Sigmoid colon (tissue), 4 donors: ENCODE measurements at regions not wholly inside any gene's neighbourhood (a gene's known extent, or its start where the extent isn't known, plus 50 kb on each side); places are given as distances from the start of the nearest gene placed in this dataset.

Source experiments
- POLR2A ChIP-seq, 2 donors: fragments of 450-650 bp; IDR thresholded peaks; one replicate each; pipeline ENCODE4 v1.6.1; 2016; ENCODE audit warnings: antibody characterized with exemption in 2 of 2, mild to moderate bottlenecking in 2 of 2, moderate library complexity in 2 of 2
- POLR2AphosphoS5 ChIP-seq, 4 donors: sonication (generic); formaldehyde crosslinking; IDR thresholded peaks; one replicate each; pipeline ENCODE4 v1.6.1; 2017; ENCODE audit warnings: antibody characterized with exemption in 4 of 4
- TF ChIP-seq, protein P1 (sequence below), 4 experiments: fragments of 450-650 bp in 3 of 4; fragments of 200-600 bp in 1 of 4; IDR thresholded peaks; one replicate each; pipeline ENCODE4 v1.5.1; 2016 to 2019; ENCODE audit warnings: antibody characterized with exemption in 4 of 4, mild to moderate bottlenecking in 3 of 4, moderate library complexity in 2 of 4

DNA sequence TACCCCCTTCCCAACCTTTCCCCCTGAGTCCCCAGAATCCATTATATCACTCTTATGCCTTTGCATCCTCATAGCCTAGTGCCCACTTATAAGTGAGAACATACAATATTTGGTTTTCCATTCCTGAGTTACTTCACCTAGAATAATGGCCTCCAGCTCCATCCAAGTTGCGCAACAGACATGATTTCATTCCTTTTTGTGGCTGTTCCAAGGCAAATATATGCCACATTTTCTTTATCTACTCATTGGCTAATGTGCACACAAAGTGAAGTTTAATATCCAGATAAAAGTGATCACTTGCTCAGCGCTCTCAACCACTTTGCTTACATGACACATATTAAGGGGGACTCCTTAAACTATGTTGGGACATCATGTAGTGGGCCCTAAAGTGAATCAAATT lies 72.4 kb upstream of the TIAM1 start:
- TF ChIP-seq, protein P1, sequence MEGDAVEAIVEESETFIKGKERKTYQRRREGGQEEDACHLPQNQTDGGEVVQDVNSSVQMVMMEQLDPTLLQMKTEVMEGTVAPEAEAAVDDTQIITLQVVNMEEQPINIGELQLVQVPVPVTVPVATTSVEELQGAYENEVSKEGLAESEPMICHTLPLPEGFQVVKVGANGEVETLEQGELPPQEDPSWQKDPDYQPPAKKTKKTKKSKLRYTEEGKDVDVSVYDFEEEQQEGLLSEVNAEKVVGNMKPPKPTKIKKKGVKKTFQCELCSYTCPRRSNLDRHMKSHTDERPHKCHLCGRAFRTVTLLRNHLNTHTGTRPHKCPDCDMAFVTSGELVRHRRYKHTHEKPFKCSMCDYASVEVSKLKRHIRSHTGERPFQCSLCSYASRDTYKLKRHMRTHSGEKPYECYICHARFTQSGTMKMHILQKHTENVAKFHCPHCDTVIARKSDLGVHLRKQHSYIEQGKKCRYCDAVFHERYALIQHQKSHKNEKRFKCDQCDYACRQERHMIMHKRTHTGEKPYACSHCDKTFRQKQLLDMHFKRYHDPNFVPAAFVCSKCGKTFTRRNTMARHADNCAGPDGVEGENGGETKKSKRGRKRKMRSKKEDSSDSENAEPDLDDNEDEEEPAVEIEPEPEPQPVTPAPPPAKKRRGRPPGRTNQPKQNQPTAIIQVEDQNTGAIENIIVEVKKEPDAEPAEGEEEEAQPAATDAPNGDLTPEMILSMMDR (IDR thresholded peaks at IDR 0.05): no peak
- TF ChIP-seq POLR2AphosphoS5 (IDR thresholded peaks at IDR 0.05): no peak
- no peak for TF ChIP-seq POLR2A (IDR thresholded peaks at IDR 0.05)
